Bronchial epithelial cell (primary cell): ENCODE measurements at regions not wholly inside any gene's neighbourhood (a gene's known extent, or its start where the extent isn't known, plus 50 kb on each side); places are given as distances from the start of the nearest gene placed in this dataset.

Experiments used
- DNase-seq: peaks from one replicate; pipeline ENCODE4 v3.0.0-alpha.2; 2010; ENCODE audit warnings: low read depth
- FAIRE-seq: peaks from 2 replicates; lab custom pipeline; 2011; peaks lifted over from hg19 to GRCh38; lab: Jason Lieb, UNC
- H3K27me3 ChIP-seq: 2 replicates; pipeline ENCODE4 v1.5.1; 2011; ENCODE audit warnings: low read length; ENCODE audit not compliant: control insufficient read depth, insufficient read depth
- H3K36me3 ChIP-seq: 2 replicates; pipeline ENCODE4 v1.5.1; 2011; ENCODE audit warnings: low read length; ENCODE audit not compliant: control insufficient read depth, insufficient read depth
- H3K4me3 ChIP-seq: 2 replicates; pipeline ENCODE4 v1.5.1; 2011; ENCODE audit warnings: mild to moderate bottlenecking, low read depth, low read length, control low read depth
- CTCF ChIP-seq: IDR thresholded peaks from 2 replicates; pipeline ENCODE4 v1.5.1; 2011; ENCODE audit warnings: mild to moderate bottlenecking, moderate library complexity, low read length, control low read depth, inconsistent platforms; ENCODE audit not compliant: insufficient read depth, severe bottlenecking

- DNase-seq (no peak), FAIRE-seq (no peak)
- H3K36me3 ChIP-seq, result no peaks in the 10 kb centered on the region
- H3K4me3 ChIP-seq, result no peak overlapping the region
- no peak for TF ChIP-seq CTCF
- H3K27me3 ChIP-seq, result peaks cover 2% of the 10 kb centered on the region
Observed at GRCh38 chr10:78398382-78398781, 364.7 kb downstream of the RPS24 start.

- TF ChIP-seq CTCF, result no peak
- no peak overlapping the region for H3K4me3 ChIP-seq
- peaks cover 8% of the 10 kb centered on the region for H3K27me3 ChIP-seq
- DNase-seq (no peak), FAIRE-seq (peak; percentile 13)
- H3K36me3 ChIP-seq, result no peaks in the 10 kb centered on the region
Observed at GRCh38 chr10:78401624-78402367, 368.1 kb downstream of the RPS24 start.

GRCh38 chr10:78402591-78402990, 368.9 kb downstream of the RPS24 start:
- no peak for TF ChIP-seq CTCF

GRCh38 chr10:78403781-78404180, 370.1 kb downstream of the RPS24 start:
- H3K27me3 ChIP-seq, result peaks cover 11% of the 10 kb centered on the region
- no peak for TF ChIP-seq CTCF
- no peaks in the 10 kb centered on the region for H3K36me3 ChIP-seq
- DNase-seq, result no peak
- no peak overlapping the region for H3K4me3 ChIP-seq
- FAIRE-seq, result no peak

More at GRCh38 chr10:78402591-78402990, 368.9 kb downstream of the RPS24 start:
- Histone ChIP-seq H3K4me3 (no peak overlapping the region), H3K36me3 (no peaks in the 10 kb centered on the region), H3K27me3 (peaks cover 8% of the 10 kb centered on the region)
- FAIRE-seq, result no peak
- no peak for DNase-seq

GRCh38 chr10:78404296-78404695, 370.6 kb downstream of the RPS24 start:
- FAIRE-seq (no peak), DNase-seq (no peak)
- no peak for TF ChIP-seq CTCF
- Histone ChIP-seq H3K36me3 (no peaks in the 10 kb centered on the region), H3K4me3 (no peak overlapping the region), H3K27me3 (peaks cover 11% of the 10 kb centered on the region)

- Histone ChIP-seq H3K4me3 (no peak overlapping the region), H3K27me3 (peaks cover 13% of the 10 kb centered on the region), H3K36me3 (no peaks in the 10 kb centered on the region)
- TF ChIP-seq CTCF, result no peak
- DNase-seq (no peak), FAIRE-seq (no peak)
Observed at GRCh38 chr10:78405231-78405630, 371.6 kb downstream of the RPS24 start.
